ENCODE measurements at regions not wholly inside any gene's neighbourhood (a gene's known extent, or its start where the extent isn't known, plus 50 kb on each side); places are given as distances from the start of the nearest gene placed in this dataset.
A peak's percentile ranks its signal among the peaks of the same experiment; 100 is the strongest.
"Not testable (repeated sequence)": the region's sequence is repeated elsewhere in the genome, so short reads cannot be mapped to it uniquely, and the experiment has no call there.

DNA sequence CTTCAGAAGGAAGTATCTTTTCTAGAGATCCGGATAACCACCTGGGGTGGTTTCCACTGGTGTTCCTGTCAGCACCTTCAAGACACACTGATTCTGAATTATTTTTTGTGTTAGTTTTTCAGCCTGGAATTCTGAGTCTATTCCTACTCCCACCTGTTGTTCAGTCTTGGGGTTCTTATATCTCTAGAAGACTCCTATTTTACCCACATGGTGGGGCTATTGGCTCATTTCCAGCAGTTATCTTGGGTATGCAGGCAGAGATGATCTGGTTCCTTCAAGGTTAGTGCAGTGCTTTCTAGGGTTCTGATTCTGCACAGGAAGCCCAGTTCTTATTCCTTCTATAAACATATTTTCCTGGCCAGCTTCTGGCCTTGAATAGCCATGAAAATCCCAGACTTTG lies 175.6 kb upstream of the PDE7B start:
- TF ChIP-seq, protein P1, sequence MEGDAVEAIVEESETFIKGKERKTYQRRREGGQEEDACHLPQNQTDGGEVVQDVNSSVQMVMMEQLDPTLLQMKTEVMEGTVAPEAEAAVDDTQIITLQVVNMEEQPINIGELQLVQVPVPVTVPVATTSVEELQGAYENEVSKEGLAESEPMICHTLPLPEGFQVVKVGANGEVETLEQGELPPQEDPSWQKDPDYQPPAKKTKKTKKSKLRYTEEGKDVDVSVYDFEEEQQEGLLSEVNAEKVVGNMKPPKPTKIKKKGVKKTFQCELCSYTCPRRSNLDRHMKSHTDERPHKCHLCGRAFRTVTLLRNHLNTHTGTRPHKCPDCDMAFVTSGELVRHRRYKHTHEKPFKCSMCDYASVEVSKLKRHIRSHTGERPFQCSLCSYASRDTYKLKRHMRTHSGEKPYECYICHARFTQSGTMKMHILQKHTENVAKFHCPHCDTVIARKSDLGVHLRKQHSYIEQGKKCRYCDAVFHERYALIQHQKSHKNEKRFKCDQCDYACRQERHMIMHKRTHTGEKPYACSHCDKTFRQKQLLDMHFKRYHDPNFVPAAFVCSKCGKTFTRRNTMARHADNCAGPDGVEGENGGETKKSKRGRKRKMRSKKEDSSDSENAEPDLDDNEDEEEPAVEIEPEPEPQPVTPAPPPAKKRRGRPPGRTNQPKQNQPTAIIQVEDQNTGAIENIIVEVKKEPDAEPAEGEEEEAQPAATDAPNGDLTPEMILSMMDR (IDR thresholded peaks at IDR 0.05; ENCODE audit: low read depth, low read length), result no peak
- peak; percentile 41 to 55 for DNase-seq (ENCODE audit: low read depth in 2 of 2)
- no peak overlapping the region for H3K4me3 ChIP-seq (replicated peaks in 1 of 2; ENCODE audit: low read depth in 2 of 2, low read length in 2 of 2)

DNA sequence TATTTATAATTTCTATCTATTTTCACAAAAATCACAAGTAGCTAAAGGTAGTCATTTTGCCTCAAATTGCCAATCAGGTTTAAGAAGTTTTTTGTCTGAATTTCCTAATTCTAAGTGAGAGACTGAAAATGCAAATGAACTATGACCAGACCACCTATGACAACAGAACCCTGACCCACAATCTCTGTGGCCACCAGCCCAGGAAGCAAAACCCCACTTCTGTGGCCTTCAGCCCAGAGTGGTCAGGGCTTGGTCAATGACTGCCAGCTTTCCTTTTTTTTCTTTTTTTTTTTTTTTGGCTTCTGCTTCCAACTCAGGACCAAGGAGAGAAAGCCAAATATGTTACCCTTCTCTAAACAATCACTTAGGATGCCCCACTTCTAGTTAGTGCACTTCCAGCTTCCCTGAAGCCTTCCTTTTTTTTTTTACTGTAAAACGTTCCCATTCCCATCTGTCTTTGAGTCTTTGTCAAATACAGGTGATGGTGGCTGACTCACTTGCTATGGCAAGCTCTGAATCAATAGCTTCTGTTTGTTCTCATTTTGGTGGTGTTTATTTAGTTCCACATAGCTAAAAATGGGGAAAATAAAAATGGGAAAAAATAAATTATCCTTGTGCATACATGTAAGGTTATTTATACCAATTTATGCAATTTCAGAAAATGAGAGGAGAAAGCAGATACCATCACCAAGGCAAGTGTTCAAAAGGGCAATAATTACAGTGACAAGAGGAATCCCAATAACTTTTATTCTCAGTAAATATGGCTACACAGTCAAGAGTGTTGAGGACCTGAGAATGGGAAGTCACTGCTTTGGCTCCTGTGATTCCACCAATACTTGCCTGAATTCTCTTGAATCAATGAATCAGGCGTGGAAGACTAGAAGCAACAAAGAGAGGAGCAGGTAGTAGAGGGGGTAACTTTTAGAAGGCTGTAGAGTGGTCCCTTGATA lies 170.3 kb upstream of the PDE7B start:
- TF ChIP-seq, protein P1 (IDR thresholded peaks at IDR 0.05; ENCODE audit: low read depth, low read length), result no peak
- H3K4me3 ChIP-seq (replicated peaks in 1 of 2; ENCODE audit: low read depth in 2 of 2, low read length in 2 of 2), result no peak overlapping the region
- peak in 1 of 2 donors; percentile 11 for DNase-seq (ENCODE audit: low read depth in 2 of 2)

DNA sequence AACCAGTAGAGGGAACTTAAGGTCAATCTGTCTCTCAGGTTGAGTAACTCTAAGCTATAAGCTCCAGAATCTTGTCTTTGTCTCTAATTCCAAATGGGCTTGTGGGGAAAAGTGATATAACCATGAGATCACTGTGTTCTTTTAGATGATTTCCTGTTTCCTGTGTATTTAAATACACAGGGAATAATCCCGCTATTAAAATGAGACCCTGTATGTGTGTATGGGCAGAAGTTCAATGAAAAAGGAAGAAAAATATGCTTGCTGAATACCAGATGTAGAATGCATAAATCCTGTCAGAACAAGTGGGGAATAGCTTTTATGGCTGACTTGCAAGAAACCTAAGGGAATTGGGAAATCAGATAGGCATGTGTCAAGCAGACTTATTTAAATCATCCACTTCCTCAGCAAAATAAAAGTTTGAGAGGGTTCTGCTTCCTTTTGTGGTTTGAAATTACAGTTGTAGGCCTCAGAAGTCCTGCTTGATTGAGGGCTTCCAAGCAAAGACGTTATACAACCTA lies 164.7 kb upstream of the PDE7B start:
- TF ChIP-seq, protein P1 (IDR thresholded peaks at IDR 0.05; ENCODE audit: low read depth, low read length), result no peak
- DNase-seq (ENCODE audit: low read depth in 2 of 2), result peak; percentile 54 to 63
- no peak overlapping the region for H3K4me3 ChIP-seq (replicated peaks in 1 of 2; ENCODE audit: low read depth in 2 of 2, low read length in 2 of 2)

DNA sequence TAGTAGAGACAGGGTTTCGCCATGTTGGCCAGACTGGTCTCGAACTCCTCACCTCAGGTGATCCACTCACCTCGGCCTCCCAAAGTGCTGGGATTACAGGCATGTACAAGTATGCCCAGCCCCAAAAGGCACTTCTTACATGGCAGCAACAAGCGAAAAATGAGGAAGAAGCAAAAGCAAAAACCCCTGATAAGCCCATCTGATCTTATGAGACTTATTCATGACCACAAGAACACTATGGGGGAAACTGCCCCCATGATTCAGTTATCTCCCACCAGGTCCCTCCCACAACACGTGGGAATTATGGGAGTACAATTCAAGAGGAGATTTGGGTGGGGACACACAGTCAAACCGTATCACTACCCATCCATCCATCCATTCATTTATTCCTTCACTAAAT lies 163.0 kb upstream of the PDE7B start:
- not testable (repeated sequence) for H3K4me3 ChIP-seq (replicated peaks in 1 of 2; ENCODE audit: low read depth in 2 of 2, low read length in 2 of 2); DNase-seq (ENCODE audit: low read depth in 2 of 2)

DNA sequence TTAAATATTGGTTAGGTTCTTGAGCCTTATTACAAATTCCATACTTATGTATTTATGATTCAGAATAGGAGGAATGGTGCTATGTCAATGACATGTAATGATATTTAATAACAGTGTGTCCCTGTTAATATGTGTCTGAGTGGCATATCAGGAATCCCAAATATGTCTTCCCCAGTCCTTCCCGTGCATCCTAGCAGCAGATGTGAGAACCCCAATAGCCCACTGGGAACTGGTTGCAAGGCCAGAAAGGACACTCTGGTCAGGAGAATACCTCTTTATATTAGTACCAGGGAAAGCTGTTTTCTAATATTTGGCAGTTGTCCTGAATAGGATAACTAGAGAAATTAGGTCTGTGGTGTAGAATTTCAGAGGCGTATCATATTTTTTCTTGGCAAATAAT lies 159.1 kb upstream of the PDE7B start:
- DNase-seq (ENCODE audit: low read depth in 2 of 2), result no peak
- TF ChIP-seq, protein P1 (IDR thresholded peaks at IDR 0.05; ENCODE audit: low read depth, low read length), result no peak
- no peak overlapping the region for H3K4me3 ChIP-seq (replicated peaks in 1 of 2; ENCODE audit: low read depth in 2 of 2, low read length in 2 of 2)

DNA sequence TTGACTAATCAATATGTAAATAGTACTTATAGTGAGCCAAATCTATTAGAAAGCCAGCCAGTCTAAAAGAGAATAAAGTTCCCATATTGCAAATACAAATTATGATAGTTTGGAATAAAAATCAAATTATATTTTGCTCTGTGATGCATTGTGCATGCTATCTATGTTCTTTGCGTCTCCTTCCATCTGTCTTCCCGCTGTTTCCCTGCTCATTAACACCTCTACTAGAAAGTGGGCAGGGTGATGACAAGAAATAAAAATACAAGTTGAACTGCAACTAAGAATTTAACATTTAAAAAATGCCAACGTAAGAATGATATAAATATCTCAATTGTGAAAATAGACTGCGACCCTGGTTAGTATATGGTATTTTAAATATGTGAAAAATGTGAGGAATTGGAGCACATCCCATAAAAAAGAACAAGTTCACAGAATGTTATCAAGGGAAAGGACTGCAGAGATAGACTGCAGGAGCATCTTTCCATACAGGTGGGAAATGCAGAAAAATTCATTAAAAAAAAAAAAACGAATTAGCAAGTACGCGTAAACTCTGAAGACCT lies 157.6 kb upstream of the PDE7B start:
- H3K4me3 ChIP-seq (replicated peaks in 1 of 2; ENCODE audit: low read depth in 2 of 2, low read length in 2 of 2), result no peak overlapping the region
- no peak for DNase-seq (ENCODE audit: low read depth in 2 of 2)
- TF ChIP-seq, protein P1 (IDR thresholded peaks at IDR 0.05; ENCODE audit: low read depth, low read length), result no peak

DNA sequence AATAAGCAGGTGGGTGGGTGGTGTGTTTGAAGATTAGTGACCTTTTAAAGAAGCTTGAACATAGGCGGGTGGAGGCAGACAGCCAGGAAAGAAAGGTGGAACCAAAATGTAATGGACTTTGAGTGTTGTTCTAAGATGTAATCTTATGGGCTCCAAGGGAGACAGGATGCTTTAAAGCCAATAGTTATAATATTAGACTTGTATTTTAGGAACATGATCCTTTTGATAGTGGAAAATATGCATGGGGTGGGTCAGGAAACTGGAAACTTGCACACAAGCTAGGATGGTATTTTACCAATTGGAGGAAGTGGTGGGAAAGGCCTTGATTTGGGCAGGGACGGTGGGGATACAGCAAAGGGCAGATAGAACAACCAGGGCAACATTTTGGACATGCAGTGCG lies 151.8 kb upstream of the PDE7B start:
- DNase-seq (ENCODE audit: low read depth in 2 of 2), result no peak
- TF ChIP-seq, protein P1 (IDR thresholded peaks at IDR 0.05; ENCODE audit: low read depth, low read length), result no peak
- H3K4me3 ChIP-seq (replicated peaks in 1 of 2; ENCODE audit: low read depth in 2 of 2, low read length in 2 of 2), result no peak overlapping the region

All from cardiac fibroblast (primary cell).